ENCODE measurements at regions not wholly inside any gene's neighbourhood (a gene's known extent, or its start where the extent isn't known, plus 50 kb on each side); places are given as distances from the start of the nearest gene placed in this dataset.
"Not testable (repeated sequence)": the region's sequence is repeated elsewhere in the genome, so short reads cannot be mapped to it uniquely, and the experiment has no call there.

DNA sequence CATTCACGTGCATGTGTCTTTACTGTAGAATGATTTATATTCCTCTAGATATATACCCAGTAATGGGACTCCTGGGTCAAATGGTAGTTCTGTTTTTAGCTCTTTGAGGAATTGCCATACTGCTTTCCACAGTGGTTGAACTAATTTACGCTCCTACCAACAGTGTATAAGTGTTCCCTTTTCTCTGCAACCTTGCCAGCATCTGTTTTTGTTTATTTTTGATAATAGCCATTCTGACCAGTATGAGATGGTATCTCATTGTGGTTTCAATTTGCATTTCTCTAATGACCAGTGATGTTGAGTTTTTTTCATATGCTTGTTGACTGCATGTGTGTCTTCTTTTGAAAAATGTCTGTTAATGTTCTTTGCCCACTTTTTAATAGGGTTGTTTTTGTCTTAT lies 236.8 kb upstream of the IRF2BP2 start:
- H3K27me3 Mint-ChIP-seq; H3K36me3 Mint-ChIP-seq; CTCF ChIA-PET; H3K4me3 ChIP-seq (ENCODE audit: low read length); DNase-seq; H3K9me3 Mint-ChIP-seq; H3K27me3 ChIP-seq (ENCODE audit: insufficient read depth, low read length, poor library complexity, severe bottlenecking); H3K27ac ChIP-seq (ENCODE audit: low read depth, low read length); H3K4me3 Mint-ChIP-seq; H3K9me3 ChIP-seq (ENCODE audit: low read length); H3K36me3 ChIP-seq (ENCODE audit: insufficient read depth, low read length): not testable (repeated sequence)
- H3K4me1 ChIP-seq (ENCODE audit: insufficient read depth, low read length), result peaks cover 46% of the 10 kb centered on the region
- POLR2A ChIA-PET, result interaction anchor here (0.7 kb wide), 1 partner anchor 103 kb away, joined by 4 read pairs; no protein-coding TSS in a partner anchor
- H3K4me1 Mint-ChIP-seq, result peaks cover 39 to 63% (median 53%) of the 10 kb centered on the region in 3 donors
- H3K27ac Mint-ChIP-seq, result peak overlapping the region in 3 of 8 donors; percentile 30 to 50 (median 47)

- Histone ChIP-seq H3K4me3 (ENCODE audit: low read length) (no peak overlapping the region), H3K27ac (ENCODE audit: low read depth, low read length) (no peak overlapping the region), H3K27me3 (ENCODE audit: insufficient read depth, low read length, poor library complexity, severe bottlenecking) (no peaks in the 10 kb centered on the region), H3K4me1 (ENCODE audit: insufficient read depth, low read length) (peaks cover 49% of the 10 kb centered on the region), H3K36me3 (ENCODE audit: insufficient read depth, low read length) (no peaks in the 10 kb centered on the region), H3K9me3 (ENCODE audit: low read length) (no peaks in the 10 kb centered on the region)
- POLR2A ChIA-PET, result interaction anchor here (0.7 to 2.2 kb wide), 3 partner anchors 73 to 238 kb away, joined by 4 to 8 read pairs (median 8); no protein-coding TSS in a partner anchor
- peak overlapping the region; percentile 25 to 98 (median 86) for H3K27ac Mint-ChIP-seq
- no peak for DNase-seq
- no peaks in the 10 kb centered on the region for H3K27me3 Mint-ChIP-seq
- no peaks in the 10 kb centered on the region for H3K36me3 Mint-ChIP-seq
- CTCF ChIA-PET, result interaction anchor here (1.4 to 1.8 kb wide), 2 partner anchors 245 to 248 kb away, joined by 4 to 5 read pairs; no protein-coding TSS in a partner anchor
- H3K4me1 Mint-ChIP-seq, result peaks cover 41 to 65% (median 54%) of the 10 kb centered on the region in 3 donors
- peak overlapping the region in 2 of 7 donors; percentile 70 to 71 for H3K4me3 Mint-ChIP-seq
- peaks cover 0 to 5% (median 0%) of the 10 kb centered on the region in 5 donors for H3K9me3 Mint-ChIP-seq
Measured at GRCh38 chr1:234845836-234846235, 235.9 kb upstream of the IRF2BP2 start.

DNA sequence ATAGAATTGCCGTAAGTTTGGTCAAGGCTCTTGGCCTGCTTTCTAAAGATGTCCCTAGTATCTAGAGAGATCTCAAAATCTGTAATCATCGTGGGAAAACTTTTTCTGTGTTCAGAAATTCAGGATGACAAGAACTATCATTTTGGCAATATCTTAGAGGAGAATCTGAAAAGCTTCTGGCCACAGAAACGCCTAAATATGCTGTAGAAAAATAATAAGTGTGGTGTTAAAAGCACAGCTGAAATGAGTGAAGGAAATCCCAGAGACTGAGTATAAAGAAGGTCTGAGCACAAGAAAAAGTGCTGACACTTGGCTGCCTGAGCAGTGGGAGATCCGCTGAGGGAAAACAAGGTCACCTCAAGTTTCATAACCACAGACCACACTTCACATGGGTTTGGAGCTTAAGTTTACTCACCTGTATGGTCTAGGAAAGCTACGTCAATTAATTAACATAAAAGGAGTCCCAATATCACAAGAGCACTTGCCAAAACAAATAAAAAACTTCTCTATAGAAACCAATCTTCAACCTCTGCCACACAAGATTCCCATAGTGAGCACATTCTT lies 235.2 kb upstream of the IRF2BP2 start:
- peak; percentile 14 to 74 (median 57) for DNase-seq

GRCh38 chr1:234844479-234845031 lies 234.6 kb upstream of the IRF2BP2 start:
- no peaks in the 10 kb centered on the region for H3K9me3 ChIP-seq (ENCODE audit: low read length)
- DNase-seq, result peak in 1 of 5 donors; percentile 33
- peaks cover 0 to 5% (median 0%) of the 10 kb centered on the region in 5 donors for H3K9me3 Mint-ChIP-seq
- H3K36me3 ChIP-seq (ENCODE audit: insufficient read depth, low read length), result no peaks in the 10 kb centered on the region
- H3K27ac ChIP-seq (ENCODE audit: low read depth, low read length), result no peak overlapping the region
- H3K4me3 ChIP-seq (ENCODE audit: low read length), result peak overlapping the region; percentile 15
- ChIA-PET CTCF (interaction anchor here (1.3 to 1.8 kb wide), 3 partner anchors 14 to 247 kb away, joined by 3 to 5 read pairs (median 4); no protein-coding TSS in a partner anchor), POLR2A (interaction anchor here (0.6 to 2.2 kb wide), 4 partner anchors 65 to 121 kb away, joined by 3 to 8 read pairs (median 6); no protein-coding TSS in a partner anchor)
- peak overlapping the region; percentile 1 to 76 (median 62) for H3K4me3 Mint-ChIP-seq
- no peaks in the 10 kb centered on the region for H3K27me3 ChIP-seq (ENCODE audit: insufficient read depth, low read length, poor library complexity, severe bottlenecking)
- H3K27ac Mint-ChIP-seq, result peak overlapping the region in 7 of 8 donors; percentile 71 to 98 (median 90)
- no peaks in the 10 kb centered on the region for H3K36me3 Mint-ChIP-seq
- peaks cover 41 to 64% (median 57%) of the 10 kb centered on the region in 3 donors for H3K4me1 Mint-ChIP-seq
- peaks cover 49% of the 10 kb centered on the region for H3K4me1 ChIP-seq (ENCODE audit: insufficient read depth, low read length)
- no peaks in the 10 kb centered on the region for H3K27me3 Mint-ChIP-seq

More for the DNA sequence above, 235.2 kb upstream of the IRF2BP2 start:
- Mint-ChIP-seq H3K27me3 (no peaks in the 10 kb centered on the region), H3K4me1 (peaks cover 41 to 65% (median 57%) of the 10 kb centered on the region in 3 donors), H3K36me3 (no peaks in the 10 kb centered on the region), H3K9me3 (peaks cover 0 to 5% (median 0%) of the 10 kb centered on the region in 5 donors), H3K27ac (peak overlapping the region; percentile 25 to 98 (median 86)), H3K4me3 (peak overlapping the region; percentile 1 to 76 (median 62))
- Histone ChIP-seq H3K4me1 (ENCODE audit: insufficient read depth, low read length) (peaks cover 49% of the 10 kb centered on the region), H3K27ac (ENCODE audit: low read depth, low read length) (no peak overlapping the region), H3K36me3 (ENCODE audit: insufficient read depth, low read length) (no peaks in the 10 kb centered on the region), H3K27me3 (ENCODE audit: insufficient read depth, low read length, poor library complexity, severe bottlenecking) (no peaks in the 10 kb centered on the region), H3K4me3 (ENCODE audit: low read length) (no peak overlapping the region), H3K9me3 (ENCODE audit: low read length) (no peaks in the 10 kb centered on the region)
- POLR2A ChIA-PET, result interaction anchor here (0.6 to 2.2 kb wide), 3 partner anchors 72 to 121 kb away, joined by 3 to 8 read pairs (median 8); no protein-coding TSS in a partner anchor
- CTCF ChIA-PET, result interaction anchor here (1.3 to 1.8 kb wide), 3 partner anchors 13 to 248 kb away, joined by 3 to 5 read pairs (median 4); no protein-coding TSS in a partner anchor

GRCh38 chr1:234843946-234844345 lies 234.0 kb upstream of the IRF2BP2 start:
- Histone ChIP-seq H3K9me3 (ENCODE audit: low read length) (no peaks in the 10 kb centered on the region), H3K27ac (ENCODE audit: low read depth, low read length) (no peak overlapping the region), H3K27me3 (ENCODE audit: insufficient read depth, low read length, poor library complexity, severe bottlenecking) (no peaks in the 10 kb centered on the region), H3K4me1 (ENCODE audit: insufficient read depth, low read length) (peaks cover 49% of the 10 kb centered on the region), H3K4me3 (ENCODE audit: low read length) (peak overlapping the region; percentile 15), H3K36me3 (ENCODE audit: insufficient read depth, low read length) (no peaks in the 10 kb centered on the region)
- CTCF ChIA-PET, result interaction anchor here (1.3 kb wide), 1 partner anchor 14 kb away, joined by 3 read pairs; no protein-coding TSS in a partner anchor
- Mint-ChIP-seq H3K4me3 (peak overlapping the region in 6 of 7 donors; percentile 1 to 76 (median 60)), H3K27ac (peak overlapping the region in 3 of 8 donors; percentile 13 to 98 (median 71)), H3K27me3 (no peaks in the 10 kb centered on the region), H3K4me1 (peaks cover 41 to 59% (median 57%) of the 10 kb centered on the region in 3 donors), H3K36me3 (no peaks in the 10 kb centered on the region), H3K9me3 (peaks cover 0 to 5% (median 0%) of the 10 kb centered on the region in 5 donors)
- no peak for DNase-seq
- POLR2A ChIA-PET, result no interaction called here

- H3K4me1 ChIP-seq (ENCODE audit: insufficient read depth, low read length), result peaks cover 56% of the 10 kb centered on the region
- ChIA-PET POLR2A (interaction anchor here (0.7 kb wide), 1 partner anchor 169 kb away, joined by 3 read pairs; no protein-coding TSS in a partner anchor), CTCF (interaction anchor here (1.6 kb wide), 1 partner anchor 15 kb away, joined by 4 read pairs; no protein-coding TSS in a partner anchor)
- H3K27ac ChIP-seq (ENCODE audit: low read depth, low read length), result peak overlapping the region; percentile 7
- H3K36me3 ChIP-seq (ENCODE audit: insufficient read depth, low read length), result no peaks in the 10 kb centered on the region
- Mint-ChIP-seq H3K27me3 (no peaks in the 10 kb centered on the region), H3K9me3 (peaks cover 0 to 5% (median 0%) of the 10 kb centered on the region in 5 donors), H3K36me3 (no peaks in the 10 kb centered on the region), H3K27ac (peak overlapping the region; percentile 1 to 88 (median 62)), H3K4me1 (peaks cover 44 to 60% (median 57%) of the 10 kb centered on the region in 3 donors), H3K4me3 (peak overlapping the region; percentile 17 to 72 (median 65))
- DNase-seq, result peak; percentile 15 to 63 (median 36)
- no peaks in the 10 kb centered on the region for H3K27me3 ChIP-seq (ENCODE audit: insufficient read depth, low read length, poor library complexity, severe bottlenecking)
- H3K4me3 ChIP-seq (ENCODE audit: low read length), result peak overlapping the region; percentile 18
- no peaks in the 10 kb centered on the region for H3K9me3 ChIP-seq (ENCODE audit: low read length)
Measured at GRCh38 chr1:234842726-234843641, 233.0 kb upstream of the IRF2BP2 start.

DNA sequence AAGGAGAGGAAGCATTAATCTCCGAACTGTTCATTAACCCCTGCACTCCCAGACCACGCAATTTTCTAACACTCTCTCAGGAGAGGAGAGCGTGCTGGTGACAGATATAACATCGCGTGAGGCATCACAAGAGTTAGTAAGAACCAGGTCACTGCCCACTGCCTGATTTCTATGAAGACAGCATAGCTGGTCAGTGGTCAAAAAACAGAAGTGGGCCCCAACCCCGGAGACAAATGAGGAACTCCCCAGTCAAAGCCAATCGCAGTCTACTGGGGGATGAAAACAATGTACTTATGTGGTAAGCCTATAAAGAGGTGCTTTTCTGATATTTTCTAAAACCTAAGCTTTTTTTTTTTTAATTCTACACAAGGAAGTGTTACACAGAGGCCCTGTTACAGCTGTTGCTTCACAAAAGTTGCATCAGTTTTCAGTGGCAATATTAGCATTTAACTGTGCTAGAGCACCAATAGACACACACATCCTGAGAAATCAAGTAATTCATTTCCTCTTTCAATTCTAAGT lies 231.8 kb upstream of the IRF2BP2 start:
- no peaks in the 10 kb centered on the region for H3K9me3 ChIP-seq (ENCODE audit: low read length)
- H3K27ac ChIP-seq (ENCODE audit: low read depth, low read length), result no peak overlapping the region
- no peaks in the 10 kb centered on the region for H3K27me3 Mint-ChIP-seq
- peaks cover 0 to 5% (median 0%) of the 10 kb centered on the region in 5 donors for H3K9me3 Mint-ChIP-seq
- DNase-seq, result no peak
- H3K4me3 Mint-ChIP-seq, result no peak overlapping the region
- no peaks in the 10 kb centered on the region for H3K36me3 ChIP-seq (ENCODE audit: insufficient read depth, low read length)
- no peak overlapping the region for H3K4me3 ChIP-seq (ENCODE audit: low read length)
- POLR2A ChIA-PET, result interaction anchor here (0.5 kb wide), 1 partner anchor 144 kb away, joined by 3 read pairs; no protein-coding TSS in a partner anchor
- CTCF ChIA-PET, result interaction anchor here (1.6 kb wide), 1 partner anchor 16 kb away, joined by 4 read pairs; no protein-coding TSS in a partner anchor
- H3K36me3 Mint-ChIP-seq, result no peaks in the 10 kb centered on the region
- H3K4me1 Mint-ChIP-seq, result peaks cover 44 to 62% (median 61%) of the 10 kb centered on the region in 3 donors
- peaks cover 56% of the 10 kb centered on the region for H3K4me1 ChIP-seq (ENCODE audit: insufficient read depth, low read length)
- no peak overlapping the region for H3K27ac Mint-ChIP-seq
- H3K27me3 ChIP-seq (ENCODE audit: insufficient read depth, low read length, poor library complexity, severe bottlenecking), result no peaks in the 10 kb centered on the region

Data from CD8-positive, alpha-beta memory T cell (primary cell).